NT2/D1 (cell line): ENCODE measurements at regions not wholly inside any gene's neighbourhood (a gene's known extent, or its start where the extent isn't known, plus 50 kb on each side); places are given as distances from the start of the nearest gene placed in this dataset.

Experiments used
- YY1 ChIP-seq: IDR thresholded peaks from 2 replicates; pipeline ENCODE4 v1.6.1; 2011; ENCODE audit not compliant: insufficient read length, insufficient read depth
- ZNF274 ChIP-seq: IDR thresholded peaks from 2 replicates; pipeline ENCODE4 v1.6.1; 2011; ENCODE audit warnings: mild to moderate bottlenecking, low read depth, low read length

DNA sequence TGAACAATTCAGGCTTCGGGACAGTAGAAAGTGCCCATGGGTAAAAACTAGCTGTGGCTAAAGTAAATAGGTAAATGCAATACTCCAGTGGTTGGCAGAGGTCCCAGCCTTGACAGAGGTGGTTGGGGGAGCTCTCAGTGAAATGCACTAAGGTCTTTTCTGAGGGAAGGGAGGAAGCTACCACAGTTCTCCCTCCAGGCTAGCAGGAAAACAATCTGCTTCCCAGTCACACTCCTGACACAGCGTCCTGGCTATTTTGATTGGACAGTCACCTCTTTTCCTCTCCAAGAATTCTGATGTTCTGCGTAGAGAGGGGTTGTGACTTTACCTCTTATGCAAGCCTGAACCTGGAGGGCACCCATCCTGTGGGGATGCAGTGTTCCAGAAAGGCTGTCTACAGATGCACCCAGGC, 128.7 kb downstream of the CYSLTR2 start:
- TF ChIP-seq YY1 (no peak), ZNF274 (no peak)
